DMS153 treated with DMSO at 0.1 percent for 48 hours (cell line): ENCODE measurements at regions not wholly inside any gene's neighbourhood (a gene's known extent, or its start where the extent isn't known, plus 50 kb on each side); places are given as distances from the start of the nearest gene placed in this dataset.
A peak's percentile ranks its signal among the peaks of the same experiment; 100 is the strongest.

Experiments
- DNase-seq: peaks from one replicate; lab custom pipeline; 2025; ENCODE audit not compliant: unreplicated experiment; lab: John Stamatoyannopoulos, UW

DNA sequence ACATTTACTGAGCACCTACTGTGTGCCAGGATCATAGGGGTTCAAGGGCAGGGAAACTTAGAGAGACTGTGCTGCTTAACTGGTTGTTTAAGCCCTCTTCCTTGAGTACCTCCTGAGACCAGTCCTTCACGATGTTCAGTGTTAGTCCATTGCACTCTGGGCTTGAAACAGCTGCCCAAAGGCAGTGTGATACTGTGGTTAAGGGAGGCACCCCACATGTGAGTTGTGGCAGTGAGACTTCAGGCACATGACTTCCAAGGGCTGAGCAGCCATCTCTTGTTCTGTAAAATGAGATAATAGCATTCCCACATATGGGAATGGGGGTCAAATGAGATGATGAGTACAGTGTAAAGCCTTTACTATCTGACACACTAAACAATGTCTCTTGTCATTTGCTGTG lies 75.1 kb downstream of the LINGO1 start:
- no peak for DNase-seq

DNA sequence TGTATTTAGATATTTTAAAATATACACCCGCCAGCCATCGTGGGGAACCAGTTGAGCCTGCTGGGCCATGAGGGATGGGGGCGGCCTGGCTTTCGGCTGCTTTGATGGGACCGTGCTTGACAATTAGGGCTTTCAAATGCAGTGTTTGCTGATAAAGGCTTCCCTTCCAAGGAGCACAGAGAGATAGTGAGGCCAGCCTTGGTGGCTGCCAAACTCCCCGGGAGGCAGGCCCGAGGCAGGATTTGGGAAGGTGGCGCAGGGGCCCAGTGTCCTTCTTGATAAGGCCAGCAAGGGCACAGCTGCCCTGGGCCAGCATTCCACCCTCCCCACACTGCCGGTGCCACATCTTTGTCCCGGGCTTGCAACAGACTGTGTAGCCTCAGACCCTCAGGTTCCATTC lies 75.6 kb downstream of the LINGO1 start:
- DNase-seq, result no peak

DNA sequence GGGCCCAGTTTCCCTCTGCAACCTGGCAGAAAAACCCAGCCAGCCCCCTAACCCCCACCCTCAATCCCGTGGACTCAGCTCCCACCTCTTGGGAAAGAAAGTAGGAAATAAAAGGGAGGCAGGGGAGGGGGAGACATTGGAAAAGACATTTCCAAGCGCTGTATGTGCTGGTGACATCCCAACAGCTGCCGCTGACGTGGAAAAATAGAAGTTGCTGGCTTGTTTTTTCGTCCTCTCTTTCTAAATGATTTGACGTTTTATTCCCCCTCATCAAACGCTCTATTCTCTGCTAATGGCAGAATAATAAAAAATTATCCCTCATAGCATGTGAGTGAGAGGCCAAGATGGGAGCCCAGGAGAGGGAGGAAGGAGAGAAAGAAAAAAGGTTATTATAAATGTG lies 76.1 kb downstream of the LINGO1 start:
- DNase-seq, result no peak

DNA sequence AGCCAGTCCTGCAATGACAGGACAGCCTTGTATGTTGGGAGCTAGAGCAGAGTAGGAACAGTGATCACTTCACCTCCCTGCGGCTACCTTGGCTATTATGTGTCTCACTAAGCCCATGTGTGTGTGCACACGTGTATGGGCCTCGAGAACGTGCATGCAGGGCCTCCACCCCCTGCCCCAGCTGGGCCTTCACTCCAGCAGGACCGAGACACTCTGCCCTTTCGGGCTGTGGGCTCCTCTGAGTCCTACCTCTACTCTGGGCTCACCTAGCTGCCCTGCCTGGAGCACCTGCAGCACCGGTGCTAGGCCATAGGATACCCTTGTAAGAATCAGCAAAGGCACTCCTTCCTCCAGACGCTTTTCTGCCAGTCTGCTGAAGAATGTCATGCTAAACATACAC lies 77.5 kb downstream of the LINGO1 start:
- no peak for DNase-seq

DNA sequence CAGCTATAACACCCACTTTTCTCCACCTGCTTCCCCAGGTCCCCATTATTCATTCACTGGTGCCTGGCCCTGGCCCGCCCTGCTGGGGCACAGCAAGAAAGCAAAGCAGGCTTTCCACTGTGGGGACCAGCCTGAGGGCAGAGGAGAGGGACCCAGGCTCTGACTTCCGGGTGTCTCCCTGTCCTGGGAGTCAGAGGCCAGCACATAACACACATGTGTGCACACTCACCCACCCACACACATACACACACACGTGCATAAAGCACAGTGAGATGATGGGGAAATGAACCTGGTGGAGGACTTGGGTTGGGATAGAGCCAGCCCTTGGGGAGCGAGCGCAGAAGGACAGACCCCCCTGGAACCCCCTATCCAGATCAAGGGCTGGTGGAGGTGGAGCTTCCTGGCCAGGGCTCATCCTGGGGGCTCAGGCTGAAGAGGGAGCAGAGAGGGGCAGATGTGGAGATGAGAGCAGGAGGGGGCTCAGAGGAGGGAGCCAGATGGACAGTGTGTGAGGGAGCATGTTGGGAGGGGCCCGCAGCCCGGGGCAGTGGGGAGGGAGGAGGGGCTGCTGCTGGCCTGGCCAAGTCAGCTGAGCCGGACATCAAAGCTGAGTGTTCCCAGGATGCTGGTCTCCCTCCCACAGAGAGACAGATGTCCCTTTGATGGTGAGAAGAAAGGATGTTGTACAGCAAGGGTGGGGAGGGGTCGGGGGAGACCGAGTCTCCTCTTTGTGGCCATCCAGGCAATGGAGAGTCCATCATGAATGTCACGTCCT lies 78.2 kb downstream of the LINGO1 start:
- DNase-seq, result no peak

DNA sequence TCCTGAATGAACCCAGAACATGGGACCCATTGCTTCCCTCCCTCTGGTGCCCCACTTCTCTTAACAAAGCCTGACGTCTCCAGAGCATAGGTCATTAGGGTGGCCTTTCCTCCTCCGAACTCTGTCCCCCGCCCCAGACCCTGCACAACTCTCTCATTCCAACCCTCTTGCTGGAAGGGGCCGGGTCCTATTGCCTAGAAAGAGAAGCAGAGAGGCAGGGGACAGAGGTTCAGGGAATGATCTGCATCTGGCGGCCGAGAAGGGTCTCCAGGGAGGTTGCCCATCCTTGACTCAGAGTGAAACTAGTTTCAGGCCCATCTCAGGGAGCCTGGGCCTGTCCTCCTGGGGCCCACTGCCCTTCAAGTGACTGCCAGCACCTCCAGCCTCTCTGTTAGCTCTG lies 79.0 kb downstream of the LINGO1 start:
- DNase-seq, result no peak

DNA sequence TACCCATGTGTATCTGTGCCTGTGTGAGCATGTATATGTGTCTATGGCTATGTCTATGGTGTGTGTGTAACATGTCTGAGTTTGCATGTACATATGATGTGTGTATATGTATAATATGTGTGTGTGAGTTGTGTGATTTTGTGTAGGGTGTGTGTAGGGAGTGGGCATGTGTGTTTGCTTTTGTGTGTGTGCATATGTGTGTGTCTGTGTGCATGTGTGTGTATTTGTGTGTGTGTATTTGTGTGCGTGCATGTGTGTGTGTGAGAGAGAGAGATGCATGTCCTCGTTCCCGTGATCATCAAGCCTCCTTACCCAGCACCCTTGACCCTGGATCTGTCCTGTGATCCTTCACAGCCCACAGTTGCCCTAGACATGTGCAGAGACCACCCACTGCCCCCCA lies 79.5 kb downstream of the LINGO1 start:
- no peak for DNase-seq

DNA sequence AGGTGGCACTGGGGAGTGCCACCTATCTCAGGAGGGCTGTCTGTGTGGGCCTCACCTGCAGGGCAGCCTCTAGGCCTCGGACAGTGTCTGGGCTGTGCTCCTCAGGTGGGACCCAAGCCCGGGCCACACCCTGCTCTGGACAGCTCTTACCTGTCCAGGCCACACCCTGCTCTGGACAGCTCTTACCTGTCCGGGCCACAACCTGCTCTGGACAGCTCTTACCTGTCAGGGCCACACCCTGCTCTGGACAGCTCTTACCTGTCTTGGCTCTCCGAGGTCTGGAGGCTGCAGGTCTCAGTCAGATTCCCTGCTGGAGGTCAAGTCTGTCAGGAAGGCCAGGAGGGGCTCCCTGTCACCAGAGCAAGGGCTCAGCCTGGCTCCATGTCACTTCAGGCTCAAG lies 80.6 kb downstream of the LINGO1 start:
- no peak for DNase-seq

DNA sequence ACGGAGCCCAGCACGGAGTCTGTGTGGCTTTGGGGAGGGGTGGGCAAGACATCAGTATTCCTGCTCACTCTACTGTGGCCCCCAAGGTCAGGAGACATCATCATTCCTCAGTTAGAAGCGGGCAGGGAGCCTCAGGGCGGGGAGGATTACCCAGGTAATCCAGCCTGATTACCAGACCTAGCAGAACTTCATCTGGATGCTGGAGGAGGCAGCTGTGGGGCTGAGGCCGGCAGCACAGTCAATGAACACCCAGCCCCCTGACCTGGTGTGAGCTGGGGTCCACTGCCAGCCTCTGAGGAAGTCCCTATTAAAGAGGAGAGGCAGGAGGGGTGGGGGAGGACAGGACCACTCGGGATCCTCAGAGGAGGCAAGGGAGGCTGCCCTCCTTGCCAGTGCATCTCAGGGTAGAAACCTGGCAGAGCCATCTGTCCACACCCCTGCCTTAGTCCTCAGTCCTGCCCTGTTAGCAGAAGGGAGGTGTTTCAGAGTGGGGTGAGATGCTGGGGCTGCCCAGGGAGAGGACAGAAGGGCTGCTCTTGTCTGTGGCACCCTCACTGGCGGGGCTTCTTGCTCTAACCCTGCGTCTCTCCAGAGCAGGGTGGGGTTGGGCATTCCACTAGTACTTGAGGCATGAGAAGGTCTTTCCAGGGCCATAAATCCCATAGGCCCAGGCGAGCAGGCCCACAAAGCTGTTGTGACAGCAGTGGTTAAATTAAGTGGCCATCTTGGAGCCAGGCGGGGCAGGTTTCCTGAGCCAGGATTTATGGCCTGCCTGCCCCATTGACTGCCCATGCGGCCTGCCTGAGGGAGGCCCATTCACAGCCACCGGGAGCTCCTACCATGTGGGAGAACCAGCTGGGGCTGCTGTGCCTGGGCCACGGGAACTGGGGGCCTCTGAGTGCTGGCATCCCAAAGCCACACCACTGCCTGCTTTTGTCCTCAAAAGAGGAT lies 82.1 kb downstream of the LINGO1 start:
- DNase-seq, result no peak

DNA sequence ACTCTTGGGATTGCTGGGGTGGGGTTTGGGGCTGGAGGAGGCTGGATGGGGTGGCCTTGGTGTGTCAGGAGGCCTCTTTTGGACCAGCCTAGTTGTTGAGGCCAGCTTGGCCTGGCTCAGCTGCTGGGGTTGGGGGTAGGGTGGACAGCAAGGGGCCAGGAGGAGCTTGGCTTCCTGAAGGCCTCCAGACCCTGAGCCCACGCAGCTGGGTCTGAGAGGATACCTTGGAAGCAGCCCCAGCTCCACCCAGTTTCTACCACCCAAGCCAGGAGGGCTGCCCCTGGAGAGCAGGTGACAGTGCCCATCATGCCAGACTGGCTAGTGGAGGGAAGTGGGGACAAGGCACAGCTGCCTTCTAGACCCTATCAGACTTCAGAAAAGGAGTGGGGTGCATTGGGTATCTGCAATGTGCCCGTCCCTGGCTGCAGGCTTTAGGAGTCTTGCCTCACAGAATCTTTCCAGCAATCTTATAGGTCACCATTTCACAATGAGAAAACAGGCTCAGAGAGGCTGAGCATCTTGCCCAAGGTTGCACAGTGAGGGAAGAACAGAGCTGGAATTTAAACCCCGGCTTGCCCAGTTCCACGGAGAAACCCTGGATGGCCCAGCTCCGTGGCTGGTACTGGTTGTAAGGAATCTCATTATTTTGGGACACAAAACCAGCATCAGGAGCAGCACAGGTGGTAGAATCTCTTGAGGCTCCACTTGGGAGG lies 83.0 kb downstream of the LINGO1 start:
- DNase-seq, result no peak

DNA sequence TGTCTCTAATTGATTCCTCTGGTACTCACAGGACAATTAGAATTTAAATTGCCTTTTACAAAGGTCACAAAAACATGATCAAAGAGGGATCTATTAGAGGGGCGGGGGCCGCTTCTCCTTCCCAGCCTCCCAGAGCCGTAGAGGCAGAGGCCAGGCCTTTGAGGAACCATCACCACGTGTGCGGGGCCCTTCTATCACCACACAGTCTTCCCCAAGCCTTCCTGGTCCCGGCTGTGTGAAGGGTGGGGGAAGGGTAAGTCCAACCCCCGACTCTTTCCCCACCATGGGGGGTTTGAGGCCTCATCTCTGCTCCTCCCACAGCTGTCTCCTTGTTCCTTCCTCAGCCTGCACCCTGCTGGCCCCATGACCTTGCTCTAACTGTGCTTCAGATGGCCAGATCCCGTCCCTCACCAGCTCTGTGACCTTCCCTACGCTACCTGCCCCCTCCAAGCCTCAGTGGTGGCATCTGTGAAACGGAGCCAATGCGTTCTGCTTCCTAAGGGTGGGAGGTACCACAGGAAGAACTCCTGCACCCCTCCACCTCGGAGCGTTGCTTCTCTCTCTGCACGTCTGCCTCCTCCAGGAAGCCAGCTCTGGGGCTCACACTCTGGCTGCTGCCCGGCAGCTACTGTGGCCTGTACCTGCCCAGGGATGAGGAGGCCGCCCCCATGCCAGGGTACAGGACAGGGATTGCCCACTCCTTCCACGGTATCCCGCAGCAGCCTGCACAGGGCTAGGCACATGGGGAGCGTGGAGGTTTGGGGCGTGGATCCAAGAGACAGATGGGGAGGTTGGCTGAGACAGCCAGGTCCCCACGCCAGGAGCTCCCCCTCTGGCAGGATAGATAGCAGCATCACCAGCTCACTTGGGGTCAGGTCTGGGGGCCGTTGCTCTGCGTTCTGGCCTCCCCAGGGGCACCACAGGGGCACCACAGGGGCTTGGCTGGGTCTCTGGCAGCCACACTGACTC lies 83.8 kb downstream of the LINGO1 start:
- no peak for DNase-seq

DNA sequence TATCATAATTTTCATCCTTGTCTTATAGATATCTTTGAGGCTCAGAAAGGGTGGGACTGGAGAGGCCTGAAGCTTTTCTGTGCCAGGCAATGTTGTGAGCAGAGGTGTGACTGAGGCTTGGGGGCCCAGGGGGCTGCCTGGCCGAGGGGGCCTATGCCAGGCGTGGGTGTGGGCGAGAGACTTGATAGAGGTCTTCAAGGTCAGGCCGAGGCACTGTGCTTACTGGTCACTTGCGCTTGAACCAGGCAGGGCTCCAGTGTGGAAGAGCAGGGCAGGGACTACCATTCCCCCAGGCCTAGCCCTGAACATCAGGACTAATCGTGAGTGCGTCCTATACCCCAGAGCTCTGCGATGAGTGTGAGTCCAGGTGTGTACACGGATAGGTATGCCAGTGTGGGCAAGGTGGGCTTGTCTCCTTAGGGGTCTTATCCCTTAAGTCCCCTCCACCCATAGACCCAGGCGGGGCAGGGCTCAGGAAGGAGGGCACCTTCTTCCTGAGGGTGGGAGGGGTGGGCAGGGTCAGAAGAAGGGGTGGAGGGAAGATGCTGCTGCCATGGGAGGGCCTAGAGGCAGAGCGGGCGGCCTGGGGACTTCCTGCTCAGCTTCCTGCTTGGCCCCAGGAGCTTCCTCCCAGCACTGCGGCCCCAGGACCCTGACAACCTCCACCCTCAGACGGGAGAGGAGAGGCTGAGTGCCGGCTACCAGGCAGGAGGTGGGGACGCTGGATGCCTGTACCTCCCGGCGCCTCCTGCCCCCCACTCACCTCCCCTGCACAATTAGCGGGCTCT lies 84.7 kb downstream of the LINGO1 start:
- DNase-seq, result no peak

DNA sequence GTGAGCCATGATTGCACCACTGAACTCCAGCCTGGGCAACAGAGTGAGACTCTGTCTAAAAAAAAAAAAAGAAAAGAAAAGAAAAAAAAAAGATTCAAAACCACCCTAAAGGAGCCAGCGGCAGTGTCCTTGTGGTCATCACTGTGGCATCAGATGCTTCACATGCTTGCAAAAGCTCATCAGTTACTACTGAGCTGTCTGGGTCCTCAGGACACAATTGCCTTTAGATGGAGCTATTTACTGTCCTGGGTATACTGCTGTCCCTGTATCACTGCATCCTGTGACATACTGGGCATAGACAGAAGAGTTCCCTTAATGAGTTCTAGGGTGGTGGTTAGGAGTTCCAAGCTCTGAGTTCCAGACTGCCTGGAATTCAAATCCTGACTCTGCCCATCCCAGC lies 85.8 kb downstream of the LINGO1 start:
- no peak for DNase-seq

DNA sequence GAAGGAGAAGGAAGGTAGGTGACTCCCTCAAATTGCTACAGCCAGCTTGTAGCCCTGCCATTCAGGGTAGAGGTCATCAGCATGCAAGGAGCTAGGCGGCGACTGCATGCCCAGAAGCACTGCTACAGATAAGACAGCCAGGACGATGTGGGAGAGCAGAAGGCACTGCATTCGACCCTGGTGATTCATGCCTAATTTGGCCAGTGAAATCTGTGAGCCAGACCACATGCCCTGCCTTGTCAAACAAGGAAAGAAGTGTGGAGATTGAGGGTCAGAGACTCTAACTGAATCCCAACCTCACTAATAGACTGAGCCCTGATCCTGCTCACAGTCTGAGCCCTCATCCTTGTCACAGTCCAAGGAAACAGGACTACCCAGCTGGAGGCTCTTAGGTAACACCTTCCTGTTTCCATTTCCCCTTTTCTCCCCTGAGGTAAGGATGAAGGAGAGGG lies 86.6 kb downstream of the LINGO1 start:
- DNase-seq, result no peak

DNA sequence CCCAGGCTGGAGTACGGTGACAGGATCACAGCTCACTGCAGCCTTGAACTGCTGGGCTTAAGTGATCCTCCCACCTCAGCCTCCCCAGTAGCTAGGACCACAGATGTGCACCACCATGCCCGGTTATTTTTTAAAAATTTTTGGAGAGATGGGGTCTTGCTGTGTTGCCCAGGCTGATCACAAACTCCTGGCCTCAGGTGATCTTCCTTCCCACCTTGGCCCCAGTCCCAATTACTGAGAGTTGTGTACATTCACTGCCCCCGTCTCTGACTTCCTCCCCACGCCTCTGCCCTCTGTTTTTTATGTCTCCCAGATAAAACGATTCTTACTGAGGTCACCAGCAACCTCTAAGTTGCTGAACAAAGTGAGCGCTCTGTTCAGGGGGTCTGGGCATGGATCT lies 87.7 kb downstream of the LINGO1 start:
- no peak for DNase-seq

DNA sequence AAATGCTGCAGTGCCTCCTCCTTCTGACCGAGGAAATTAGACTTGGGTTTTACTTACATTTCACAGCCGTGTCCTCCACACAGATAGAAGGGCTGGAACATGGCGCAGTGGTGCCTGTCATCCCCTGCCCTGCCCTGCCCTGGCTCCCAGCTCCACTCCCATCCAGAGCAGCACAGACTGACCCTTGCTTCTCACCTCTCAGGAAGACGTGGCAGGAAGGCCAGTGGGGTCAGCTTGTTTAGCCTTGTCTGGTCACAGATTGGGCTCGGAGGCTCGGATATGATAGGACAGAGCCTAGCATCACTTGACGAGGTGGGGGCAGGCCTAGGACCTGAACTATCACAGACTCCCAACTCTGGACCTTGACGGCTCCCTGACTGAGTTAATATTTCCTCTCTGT lies 88.5 kb downstream of the LINGO1 start:
- no peak for DNase-seq

DNA sequence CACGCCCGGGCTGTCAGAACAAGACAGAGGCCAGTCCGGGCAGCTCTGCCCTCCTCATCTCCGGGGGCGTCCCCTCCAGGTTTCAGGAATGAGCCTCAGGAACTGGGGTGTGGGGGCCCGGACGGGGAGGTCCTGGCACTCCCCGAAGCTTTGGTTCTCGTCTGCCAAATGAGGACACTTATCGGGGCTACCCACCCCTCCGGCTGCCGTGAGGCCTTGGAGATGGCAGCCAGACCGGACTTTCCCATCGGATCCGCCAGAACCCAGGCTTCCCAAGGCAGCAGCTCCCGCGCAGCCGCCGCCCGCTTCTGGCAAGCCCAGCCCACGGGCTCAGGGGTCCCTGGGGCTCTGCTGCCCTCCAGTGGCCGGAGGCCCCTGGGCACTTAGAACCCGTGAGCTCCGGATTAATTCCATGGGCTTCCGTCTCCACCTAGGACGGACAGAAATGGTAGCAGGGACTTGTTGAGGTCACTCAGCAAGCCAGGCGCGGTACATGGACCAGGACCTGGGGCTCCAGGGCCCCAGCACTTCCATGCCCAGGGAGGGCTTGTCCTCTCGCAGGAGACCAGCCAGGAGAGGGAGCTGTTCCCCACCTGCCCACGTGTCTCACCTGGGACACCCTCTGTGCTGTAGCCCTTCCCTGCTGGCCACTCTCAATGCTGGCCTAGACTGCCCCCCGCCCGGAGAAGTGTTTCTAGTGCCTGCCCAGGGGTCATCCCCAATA lies 89.4 kb downstream of the LINGO1 start:
- peak; percentile 35 for DNase-seq

DNA sequence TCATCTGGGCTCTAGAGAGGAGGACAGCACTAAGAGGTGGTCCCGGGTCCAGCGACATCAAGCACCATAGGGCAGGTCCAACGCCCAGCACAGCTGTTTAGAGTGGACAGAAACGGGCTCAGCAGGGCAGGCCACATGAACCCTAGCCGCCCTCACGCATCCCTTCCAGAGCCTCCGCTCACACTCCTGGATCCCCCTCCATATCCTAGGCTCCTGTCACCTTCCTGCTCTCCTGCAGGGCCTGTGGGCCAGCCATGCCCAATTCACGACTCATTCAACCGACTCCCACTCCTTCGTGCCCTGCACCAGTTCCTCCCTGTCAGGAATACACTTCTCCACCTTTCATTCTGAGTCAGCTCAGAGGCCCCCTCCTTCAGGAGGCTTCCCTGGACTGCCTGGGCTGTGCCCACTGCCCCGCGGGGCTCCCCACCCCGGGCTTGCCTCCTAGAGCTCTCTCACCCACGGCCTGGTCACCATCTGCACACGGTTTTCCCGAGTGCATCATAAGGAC lies 90.2 kb downstream of the LINGO1 start:
- no peak for DNase-seq
